Caco-2 (cell line): ENCODE measurements at regions not wholly inside any gene's neighbourhood (a gene's known extent, or its start where the extent isn't known, plus 50 kb on each side); places are given as distances from the start of the nearest gene placed in this dataset.

Experiments
- BruUV-seq: library from RNA; stranded (reverse); fragments of 400-500 nt; replicated peaks from 2 replicates; lab custom pipeline; 2021; lab: Mats Ljungman, UMichigan
- CTCF ChIA-PET: fragments of 300-600 bp; sonication (Branson Sonifier 250); formaldehyde crosslinking; loops from one replicate; lab custom pipeline; 2022; ENCODE audit warnings: antibody characterized with exemption; lab: Charles Lee
- POLR2A ChIA-PET: fragments of 300-600 bp; sonication (Branson Sonifier 250); formaldehyde crosslinking; loops from one replicate; lab custom pipeline; 2022; ENCODE audit warnings: antibody characterized with exemption; lab: Charles Lee
- DNase-seq, 2 experiments: peaks; one replicate each; pipeline versions ENCODE4 v3.0.0 to v3.0.0-alpha.2; 2020 to 2022
- H3K27me3 ChIP-seq: replicated peaks from 2 replicates; pipeline ENCODE4 v1.6.0; 2011; ENCODE audit warnings: low read length; ENCODE audit not compliant: control insufficient read depth, insufficient read depth
- H3K36me3 ChIP-seq: 2 replicates; pipeline ENCODE4 v1.5.1; 2011; ENCODE audit warnings: low read length; ENCODE audit not compliant: control insufficient read depth, insufficient read depth
- H3K4me1 ChIP-seq: fragments of 250-450 bp; sonication (Bioruptor Pico); 2 replicates; pipeline ENCODE4 v1.5.1; 2020; ENCODE audit warnings: mild to moderate bottlenecking
- H3K4me3 ChIP-seq: 2 replicates; pipeline ENCODE4 v1.5.1; 2011; ENCODE audit warnings: low read depth, mild to moderate bottlenecking, control low read depth, low read length
- H3K9me3 ChIP-seq: fragments of 250-450 bp; sonication (Bioruptor Pico); 2 replicates; pipeline ENCODE4 v1.5.1; 2020; ENCODE audit warnings: mild to moderate bottlenecking, moderate library complexity
- H3K27ac Mint-ChIP-seq: one replicate; pipeline ENCODE4 v1.8.0; 2022; ENCODE audit warnings: mixed read lengths; ENCODE audit not compliant: unreplicated experiment
- H3K27me3 Mint-ChIP-seq: one replicate; pipeline ENCODE4 v1.8.0; 2022; ENCODE audit warnings: mixed read lengths; ENCODE audit not compliant: insufficient read depth, unreplicated experiment
- H3K36me3 Mint-ChIP-seq: one replicate; pipeline ENCODE4 v1.8.0; 2022; ENCODE audit warnings: mild to moderate bottlenecking, mixed read lengths; ENCODE audit not compliant: insufficient read depth, unreplicated experiment
- H3K4me1 Mint-ChIP-seq: one replicate; pipeline ENCODE4 v1.8.0; 2022; ENCODE audit warnings: low read depth, mixed read lengths; ENCODE audit not compliant: unreplicated experiment
- H3K4me3 Mint-ChIP-seq: one replicate; pipeline ENCODE4 v1.8.0; 2022; ENCODE audit warnings: mild to moderate bottlenecking, moderate library complexity, mixed read lengths; ENCODE audit not compliant: unreplicated experiment
- H3K9me3 Mint-ChIP-seq: one replicate; pipeline ENCODE4 v1.8.0; 2022; ENCODE audit warnings: mixed read lengths; ENCODE audit not compliant: unreplicated experiment
- intact Hi-C: fragments of 100-400 bp; cut with micrococcal nuclease; formaldehyde crosslinking; loops from one replicate; pipeline ENCODE4 v1.10.0; 2022; ENCODE audit not compliant: unreplicated experiment
- TF ChIP-seq, protein P1 (sequence below), 2 experiments: fragments of 200-600 bp in 1 of 2; IDR thresholded peaks; 1 replicate in 1 of 2; 2 replicates in 1 of 2; pipeline versions ENCODE4 v1.5.1 to v1.8.0; 2011 to 2022; ENCODE audit warnings: antibody characterized with exemption in 1 of 2, control low read depth in 1 of 2, inconsistent platforms in 1 of 2, low read depth in 1 of 2, low read length in 1 of 2, mild to moderate bottlenecking in 1 of 2, moderate library complexity in 1 of 2; ENCODE audit not compliant: insufficient read depth in 1 of 2, severe bottlenecking in 1 of 2, unreplicated experiment in 1 of 2

DNA sequence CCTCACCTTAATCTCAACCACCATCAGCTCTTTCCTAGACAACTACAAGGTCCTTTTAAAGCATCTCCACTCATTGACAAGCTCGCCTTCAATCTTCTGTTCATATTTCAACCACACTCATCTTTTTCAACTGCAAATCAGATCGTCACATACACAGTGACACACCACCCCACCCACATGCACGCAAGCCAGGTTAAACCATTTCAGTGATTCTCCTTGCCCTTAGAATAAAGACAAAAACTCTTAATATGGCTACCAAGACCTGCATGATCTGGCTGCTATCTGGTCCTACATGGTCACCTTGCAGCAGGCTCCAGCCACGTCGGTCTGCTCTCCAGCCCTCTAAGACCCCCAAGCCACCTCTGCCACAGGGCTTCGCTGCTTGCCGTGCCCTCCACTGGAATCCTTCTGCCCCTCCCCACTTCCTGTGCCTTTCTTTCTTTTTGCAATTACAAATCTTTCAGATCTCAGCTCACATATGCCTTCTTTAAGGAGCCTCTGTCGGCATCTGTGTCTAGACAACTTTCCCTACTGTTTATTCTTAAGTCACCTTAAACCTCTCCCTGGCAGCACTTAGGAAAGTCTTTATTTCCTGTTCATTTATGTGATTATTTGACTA lies 507.3 kb upstream of the ARID1B start:
- H3K36me3 ChIP-seq = no peaks in the 10 kb centered on the region
- Mint-ChIP-seq H3K27me3 (peaks cover 2% of the 10 kb centered on the region), H3K27ac (no peak overlapping the region), H3K9me3 (peaks cover 9% of the 10 kb centered on the region), H3K4me3 (no peak overlapping the region), H3K36me3 (no peaks in the 10 kb centered on the region), H3K4me1 (peaks cover 11% of the 10 kb centered on the region)
- H3K4me3 ChIP-seq = no peak overlapping the region
- H3K27me3 ChIP-seq = no peaks in the 10 kb centered on the region
- intact Hi-C loops = no loop called here
- peaks cover 10% of the 10 kb centered on the region for H3K4me1 ChIP-seq
- DNase-seq = no peak
- ChIA-PET POLR2A (no interaction called here), CTCF (no interaction called here)
- no peaks in the 10 kb centered on the region for H3K9me3 ChIP-seq
- BruUV-seq = no TSS peak
- TF ChIP-seq, protein P1, sequence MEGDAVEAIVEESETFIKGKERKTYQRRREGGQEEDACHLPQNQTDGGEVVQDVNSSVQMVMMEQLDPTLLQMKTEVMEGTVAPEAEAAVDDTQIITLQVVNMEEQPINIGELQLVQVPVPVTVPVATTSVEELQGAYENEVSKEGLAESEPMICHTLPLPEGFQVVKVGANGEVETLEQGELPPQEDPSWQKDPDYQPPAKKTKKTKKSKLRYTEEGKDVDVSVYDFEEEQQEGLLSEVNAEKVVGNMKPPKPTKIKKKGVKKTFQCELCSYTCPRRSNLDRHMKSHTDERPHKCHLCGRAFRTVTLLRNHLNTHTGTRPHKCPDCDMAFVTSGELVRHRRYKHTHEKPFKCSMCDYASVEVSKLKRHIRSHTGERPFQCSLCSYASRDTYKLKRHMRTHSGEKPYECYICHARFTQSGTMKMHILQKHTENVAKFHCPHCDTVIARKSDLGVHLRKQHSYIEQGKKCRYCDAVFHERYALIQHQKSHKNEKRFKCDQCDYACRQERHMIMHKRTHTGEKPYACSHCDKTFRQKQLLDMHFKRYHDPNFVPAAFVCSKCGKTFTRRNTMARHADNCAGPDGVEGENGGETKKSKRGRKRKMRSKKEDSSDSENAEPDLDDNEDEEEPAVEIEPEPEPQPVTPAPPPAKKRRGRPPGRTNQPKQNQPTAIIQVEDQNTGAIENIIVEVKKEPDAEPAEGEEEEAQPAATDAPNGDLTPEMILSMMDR (IDR thresholded peaks at IDR 0.05; ENCODE audit: insufficient read depth in 1 of 2, low read depth in 1 of 2, low read length in 1 of 2, severe bottlenecking in 1 of 2, unreplicated experiment in 1 of 2) = no peak

DNA sequence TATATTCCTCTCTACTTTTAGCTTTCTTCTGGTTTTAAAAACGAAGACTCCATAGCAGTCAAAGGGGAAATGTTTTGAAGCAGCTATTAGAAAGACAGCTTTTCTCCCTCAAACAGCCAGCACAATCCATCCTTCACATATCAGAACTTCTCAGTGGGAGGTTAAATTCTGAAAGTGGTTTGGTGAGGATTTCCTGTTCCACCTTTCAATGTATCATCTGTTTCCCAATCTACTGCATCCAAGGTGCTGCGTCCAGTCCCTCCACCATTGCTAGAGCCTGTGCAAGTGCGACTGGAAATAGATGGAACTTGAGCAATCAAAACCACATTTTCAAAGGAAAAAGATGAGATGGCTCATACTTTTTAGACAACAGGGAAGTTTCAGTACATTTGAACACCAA lies 508.3 kb upstream of the ARID1B start:
- no peaks in the 10 kb centered on the region for H3K9me3 ChIP-seq
- no peak overlapping the region for H3K27ac Mint-ChIP-seq
- H3K4me3 ChIP-seq = no peak overlapping the region
- no peak overlapping the region for H3K4me3 Mint-ChIP-seq
- BruUV-seq = no TSS peak
- H3K9me3 Mint-ChIP-seq = no peaks in the 10 kb centered on the region
- ChIA-PET CTCF (no interaction called here), POLR2A (no interaction called here)
- peaks cover 11% of the 10 kb centered on the region for H3K4me1 Mint-ChIP-seq
- intact Hi-C loops = no loop called here
- TF ChIP-seq, protein P1 (IDR thresholded peaks at IDR 0.05; ENCODE audit: insufficient read depth in 1 of 2, low read depth in 1 of 2, low read length in 1 of 2, severe bottlenecking in 1 of 2, unreplicated experiment in 1 of 2) = no peak
- H3K27me3 Mint-ChIP-seq = peaks cover 2% of the 10 kb centered on the region
- no peaks in the 10 kb centered on the region for H3K36me3 Mint-ChIP-seq
- DNase-seq = no peak
- H3K4me1 ChIP-seq = peaks cover 10% of the 10 kb centered on the region
- no peaks in the 10 kb centered on the region for H3K36me3 ChIP-seq
- no peaks in the 10 kb centered on the region for H3K27me3 ChIP-seq

DNA sequence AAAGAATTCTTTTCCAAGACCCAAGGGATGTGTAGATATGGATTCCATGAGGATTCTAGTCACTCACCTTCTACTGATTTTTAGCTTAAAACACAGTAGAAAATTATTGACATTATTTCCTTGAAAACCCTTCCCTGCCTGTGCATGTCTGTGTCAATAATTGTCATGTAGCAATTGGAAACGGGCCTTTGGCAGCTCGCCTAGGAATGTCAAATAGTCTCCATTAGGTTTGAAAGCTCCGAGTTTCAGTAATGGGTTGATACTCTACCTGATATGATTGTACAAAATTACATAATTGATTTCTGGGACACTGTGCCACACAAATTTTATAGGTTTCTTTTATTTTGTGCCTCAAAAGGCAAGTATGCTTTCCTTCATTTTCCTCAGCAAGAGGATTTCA lies 515.2 kb upstream of the ARID1B start:
- Histone ChIP-seq H3K9me3 (no peaks in the 10 kb centered on the region), H3K4me3 (no peak overlapping the region), H3K36me3 (no peaks in the 10 kb centered on the region), H3K27me3 (no peaks in the 10 kb centered on the region), H3K4me1 (no peaks in the 10 kb centered on the region)
- intact Hi-C loops = no loop called here
- Mint-ChIP-seq H3K27ac (no peak overlapping the region), H3K4me3 (no peak overlapping the region), H3K27me3 (peaks cover 5% of the 10 kb centered on the region), H3K9me3 (no peaks in the 10 kb centered on the region), H3K4me1 (no peaks in the 10 kb centered on the region), H3K36me3 (no peaks in the 10 kb centered on the region)
- POLR2A ChIA-PET = no interaction called here
- CTCF ChIA-PET = no interaction called here
- TF ChIP-seq, protein P1 (IDR thresholded peaks at IDR 0.05; ENCODE audit: insufficient read depth in 1 of 2, low read depth in 1 of 2, low read length in 1 of 2, severe bottlenecking in 1 of 2, unreplicated experiment in 1 of 2) = no peak
- no TSS peak for BruUV-seq
- DNase-seq = no peak
